GM12873 (cell line): ENCODE measurements at regions not wholly inside any gene's neighbourhood (a gene's known extent, or its start where the extent isn't known, plus 50 kb on each side); places are given as distances from the start of the nearest gene placed in this dataset.
A peak's percentile ranks its signal among the peaks of the same experiment; 100 is the strongest.

Source experiments
- CTCF ChIP-seq: IDR thresholded peaks from 2 replicates; pipeline ENCODE4 v1.5.1; 2012; ENCODE audit warnings: low read depth, mild to moderate bottlenecking, moderate library complexity, low read length, control low read depth; ENCODE audit not compliant: insufficient read depth; ENCODE audit errors: missing control alignments

- peak; percentile 28 for TF ChIP-seq CTCF
Observed at GRCh38 chrX:40871385-40872082, 136.2 kb upstream of the MED14 start.

- no peak for TF ChIP-seq CTCF
Observed at GRCh38 chrX:40872351-40872750, 137.0 kb upstream of the MED14 start.

- no peak for TF ChIP-seq CTCF
Observed at GRCh38 chrX:40875476-40875875, 140.1 kb upstream of the MED14 start.

- peak; percentile 40 for TF ChIP-seq CTCF
Observed at GRCh38 chrX:40877887-40878286, 142.5 kb upstream of the MED14 start.

- TF ChIP-seq CTCF = no peak
Observed at GRCh38 chrX:40878766-40879165, 143.4 kb upstream of the MED14 start.

- TF ChIP-seq CTCF = no peak
Observed at GRCh38 chrX:40880712-40881111, 145.4 kb upstream of the MED14 start.

- no peak for TF ChIP-seq CTCF
Observed at GRCh38 chrX:40883021-40883619, 147.8 kb upstream of the MED14 start.
